ENCODE measurements at regions not wholly inside any gene's neighbourhood (a gene's known extent, or its start where the extent isn't known, plus 50 kb on each side); places are given as distances from the start of the nearest gene placed in this dataset.

- BruUV-seq (replicated peaks), result no TSS peak
- no peak overlapping the region for H3K9ac ChIP-seq (ENCODE audit: insufficient read depth, low read depth, low read length)
- intact Hi-C loops (cut with micrococcal nuclease; ENCODE audit: unreplicated experiment), result loop anchor here (10.0 kb wide), 1 partner anchor 660 kb away; no protein-coding TSS in a partner anchor
- H3K4me1 ChIP-seq (ENCODE audit: insufficient read depth, low read length), result no peaks in the 10 kb centered on the region
- no peaks in the 10 kb centered on the region for H3K36me3 ChIP-seq (replicated peaks in 1 of 2; ENCODE audit: control insufficient read depth in 1 of 2, insufficient read depth in 2 of 2, low read length in 2 of 2)
- H3K27me3 ChIP-seq (ENCODE audit: control insufficient read depth in 1 of 2, insufficient read depth in 2 of 2, low read length in 2 of 2), result no peaks in the 10 kb centered on the region
- ChIA-PET POLR2A (no interaction called here), CTCF (ENCODE audit: low intra/inter-chr PET ratio, low total read pairs) (no interaction called here)
- no peak overlapping the region for H3K4me3 ChIP-seq (replicated peaks in 1 of 3; ENCODE audit: insufficient read depth in 1 of 3, low read depth in 2 of 3, low read length in 3 of 3)
- TF ChIP-seq KDM5B (CRISPR knock-in tag; IDR thresholded peaks at IDR 0.05; ENCODE audit: borderline replicate concordance) (no peak), ZNF280B (CRISPR knock-in tag; IDR thresholded peaks at IDR 0.05; ENCODE audit: borderline replicate concordance) (no peak), ZNF513 (CRISPR knock-in tag; conservative IDR thresholded peaks at IDR 0.05) (no peak), ATF7-NPFF (CRISPR knock-in tag; IDR thresholded peaks at IDR 0.05; ENCODE audit: low read depth) (no peak), RBM39 (IDR thresholded peaks at IDR 0.05; ENCODE audit: low read depth, low read length, poor library complexity, severe bottlenecking) (no peak), ZBTB10 (CRISPR knock-in tag; IDR thresholded peaks at IDR 0.05; ENCODE audit: borderline replicate concordance) (no peak), PTBP1 (IDR thresholded peaks at IDR 0.05; ENCODE audit: low read depth, low read length, poor library complexity, severe bottlenecking) (no peak), SNAPC2 (CRISPR knock-in tag; IDR thresholded peaks at IDR 0.05) (no peak), ZIK1 (CRISPR knock-in tag; IDR thresholded peaks at IDR 0.05; ENCODE audit: borderline replicate concordance, low read depth) (no peak), ZNF878 (CRISPR knock-in tag; IDR thresholded peaks at IDR 0.05) (no peak)
- TF ChIP-seq, protein P1, sequence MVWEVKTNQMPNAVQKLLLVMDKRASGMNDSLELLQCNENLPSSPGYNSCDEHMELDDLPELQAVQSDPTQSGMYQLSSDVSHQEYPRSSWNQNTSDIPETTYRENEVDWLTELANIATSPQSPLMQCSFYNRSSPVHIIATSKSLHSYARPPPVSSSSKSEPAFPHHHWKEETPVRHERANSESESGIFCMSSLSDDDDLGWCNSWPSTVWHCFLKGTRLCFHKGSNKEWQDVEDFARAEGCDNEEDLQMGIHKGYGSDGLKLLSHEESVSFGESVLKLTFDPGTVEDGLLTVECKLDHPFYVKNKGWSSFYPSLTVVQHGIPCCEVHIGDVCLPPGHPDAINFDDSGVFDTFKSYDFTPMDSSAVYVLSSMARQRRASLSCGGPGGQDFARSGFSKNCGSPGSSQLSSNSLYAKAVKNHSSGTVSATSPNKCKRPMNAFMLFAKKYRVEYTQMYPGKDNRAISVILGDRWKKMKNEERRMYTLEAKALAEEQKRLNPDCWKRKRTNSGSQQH (CRISPR knock-in tag; IDR thresholded peaks at IDR 0.05; ENCODE audit: low read depth), result no peak
- TF ChIP-seq, protein P2, sequence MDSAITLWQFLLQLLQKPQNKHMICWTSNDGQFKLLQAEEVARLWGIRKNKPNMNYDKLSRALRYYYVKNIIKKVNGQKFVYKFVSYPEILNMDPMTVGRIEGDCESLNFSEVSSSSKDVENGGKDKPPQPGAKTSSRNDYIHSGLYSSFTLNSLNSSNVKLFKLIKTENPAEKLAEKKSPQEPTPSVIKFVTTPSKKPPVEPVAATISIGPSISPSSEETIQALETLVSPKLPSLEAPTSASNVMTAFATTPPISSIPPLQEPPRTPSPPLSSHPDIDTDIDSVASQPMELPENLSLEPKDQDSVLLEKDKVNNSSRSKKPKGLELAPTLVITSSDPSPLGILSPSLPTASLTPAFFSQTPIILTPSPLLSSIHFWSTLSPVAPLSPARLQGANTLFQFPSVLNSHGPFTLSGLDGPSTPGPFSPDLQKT (CRISPR knock-in tag; IDR thresholded peaks at IDR 0.05; ENCODE audit: borderline replicate concordance), result no peak
- TF ChIP-seq, protein P3, sequence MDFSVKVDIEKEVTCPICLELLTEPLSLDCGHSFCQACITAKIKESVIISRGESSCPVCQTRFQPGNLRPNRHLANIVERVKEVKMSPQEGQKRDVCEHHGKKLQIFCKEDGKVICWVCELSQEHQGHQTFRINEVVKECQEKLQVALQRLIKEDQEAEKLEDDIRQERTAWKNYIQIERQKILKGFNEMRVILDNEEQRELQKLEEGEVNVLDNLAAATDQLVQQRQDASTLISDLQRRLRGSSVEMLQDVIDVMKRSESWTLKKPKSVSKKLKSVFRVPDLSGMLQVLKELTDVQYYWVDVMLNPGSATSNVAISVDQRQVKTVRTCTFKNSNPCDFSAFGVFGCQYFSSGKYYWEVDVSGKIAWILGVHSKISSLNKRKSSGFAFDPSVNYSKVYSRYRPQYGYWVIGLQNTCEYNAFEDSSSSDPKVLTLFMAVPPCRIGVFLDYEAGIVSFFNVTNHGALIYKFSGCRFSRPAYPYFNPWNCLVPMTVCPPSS (IDR thresholded peaks at IDR 0.05), result no peak
- WGBS (ENCODE audit: low lambda C conversion rate), result 0% methylated on average over 1 of the region's 2 CpGs
- no peak overlapping the region for H3K27ac ChIP-seq (ENCODE audit: extremely low read length, insufficient read depth, low read length)
- H4K20me1 ChIP-seq (ENCODE audit: insufficient read depth, low read length), result no peaks in the 10 kb centered on the region
- no peak for DNase-seq (ENCODE audit: low spot score)
- no peak for FAIRE-seq
- no peak for ATAC-seq
- H3K79me2 ChIP-seq (ENCODE audit: insufficient read depth, low read length), result no peaks in the 10 kb centered on the region
- in situ Hi-C loops (cut with HindIII; ENCODE audit: extremely low pct_ligation_motif_present, low pct_unique_long_range_greater_than_20kb), result no loop called here
- no peak overlapping the region for H2AFZ ChIP-seq (ENCODE audit: low read length)
- no peak overlapping the region for H3K4me2 ChIP-seq (ENCODE audit: low read depth, low read length)
- H3K9me3 ChIP-seq (ENCODE audit: low read length), result no peaks in the 10 kb centered on the region
These were observed 186.7 kb downstream of the GRIN2B start for GRCh38 chr12:13794706-13795105.

Data from HepG2 (cell line).